ENCODE measurements at regions not wholly inside any gene's neighbourhood (a gene's known extent, or its start where the extent isn't known, plus 50 kb on each side); places are given as distances from the start of the nearest gene placed in this dataset.
"Not testable (repeated sequence)": the region's sequence is repeated elsewhere in the genome, so short reads cannot be mapped to it uniquely, and the experiment has no call there.

DNA sequence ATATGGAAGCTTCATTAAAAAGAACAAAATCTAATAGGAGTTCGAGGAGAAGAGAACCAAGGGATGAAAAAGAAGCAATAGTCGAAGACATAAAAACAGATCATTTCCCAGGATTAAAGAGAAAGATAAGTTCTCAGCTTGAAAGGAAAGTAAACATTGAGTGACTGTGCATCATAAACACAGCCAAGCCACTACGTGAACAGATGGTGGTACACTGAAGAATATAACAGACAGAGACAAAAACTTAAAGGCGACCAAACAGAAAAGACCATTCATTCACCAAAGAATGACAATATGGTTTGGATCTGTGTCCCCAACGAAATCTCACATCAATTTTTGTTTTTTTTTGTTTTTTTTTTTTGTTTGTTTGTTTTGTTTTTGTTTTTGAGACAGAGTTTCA, 210.8 kb upstream of the LINGO1 start:
- intact Hi-C loops (cut with micrococcal nuclease), result no loop called here

DNA sequence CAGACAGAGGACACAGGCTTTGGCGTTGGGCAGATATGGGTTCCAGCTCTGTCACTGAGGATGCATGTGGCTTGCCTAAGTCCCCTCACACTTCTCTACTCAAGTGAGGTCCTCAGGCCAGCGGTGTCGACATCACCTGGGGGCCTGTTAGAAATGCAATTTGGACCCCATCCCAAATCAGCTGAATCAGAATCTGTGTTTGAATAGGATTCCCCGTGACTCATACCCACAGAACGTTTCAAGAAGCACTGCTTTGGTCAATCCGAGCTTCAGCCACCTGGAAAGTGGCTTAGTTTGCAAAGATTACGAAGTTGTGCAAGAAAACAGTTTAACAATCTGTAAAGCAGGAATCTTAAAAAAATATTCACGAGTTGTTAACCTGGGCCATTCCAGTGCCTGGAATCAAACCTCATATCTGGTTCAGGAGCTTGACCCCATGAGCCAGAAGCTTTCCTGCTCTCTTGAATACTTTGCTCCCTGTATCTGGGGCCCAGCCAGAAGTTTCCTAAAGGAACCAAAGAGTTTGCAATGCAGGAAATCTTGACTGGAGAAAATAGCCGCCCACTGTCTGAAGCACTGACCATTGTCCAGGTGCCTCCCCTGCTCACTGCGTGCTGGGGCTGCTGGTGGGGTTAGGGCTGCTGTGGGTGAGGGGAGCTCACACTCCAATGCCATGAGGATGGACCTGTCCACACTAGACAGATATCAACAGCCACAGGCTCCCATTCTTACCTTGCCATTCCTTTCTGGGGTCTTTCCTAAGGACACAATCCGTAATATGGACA, 208.5 kb upstream of the LINGO1 start:
- intact Hi-C loops (cut with micrococcal nuclease), result no loop called here

DNA sequence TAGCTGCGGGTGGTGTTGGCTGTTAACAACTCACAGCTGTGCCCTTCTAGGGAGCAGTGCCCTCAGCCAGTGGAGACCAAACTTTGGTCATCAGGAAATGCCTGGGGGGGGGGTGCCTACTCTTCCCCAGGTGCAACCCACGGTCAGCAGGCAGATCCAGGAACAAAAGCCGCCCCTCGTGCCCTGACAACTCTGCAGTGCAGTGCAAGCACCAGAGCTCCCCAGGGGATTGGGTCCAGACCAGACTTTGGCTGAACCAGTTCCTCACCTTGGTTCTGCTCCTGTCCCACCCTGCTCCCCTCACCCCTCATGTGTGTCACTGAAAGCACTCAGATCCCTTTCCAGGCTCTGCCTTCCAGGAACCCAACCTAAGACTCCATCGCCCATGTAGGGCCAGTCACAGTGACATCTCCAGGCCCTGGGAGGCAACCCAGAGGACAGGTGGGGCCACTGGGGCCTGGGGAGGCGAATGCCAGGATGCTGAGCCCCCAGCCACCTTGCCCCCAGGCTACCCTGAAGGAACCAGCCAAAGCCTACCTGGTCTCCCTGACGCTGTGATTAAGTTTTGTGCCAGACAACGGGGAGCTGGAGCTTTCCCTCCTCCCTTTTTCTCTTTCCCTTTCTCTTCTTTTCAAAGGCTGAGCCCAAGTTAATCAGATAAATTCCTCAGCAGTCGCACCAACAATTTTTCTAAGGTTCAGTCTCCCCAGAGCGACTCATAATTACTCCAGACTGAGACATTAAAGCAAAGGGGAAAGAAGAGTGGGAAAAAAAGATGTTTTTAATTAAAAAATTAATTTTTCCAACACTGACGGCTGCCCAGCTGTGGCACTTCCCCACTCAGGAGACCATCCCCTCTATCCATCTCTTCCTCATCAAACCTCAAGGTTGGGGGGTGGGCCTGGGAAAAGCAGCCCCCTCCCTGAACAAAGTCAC, 207.5 kb upstream of the LINGO1 start:
- intact Hi-C loops (cut with micrococcal nuclease), result no loop called here

DNA sequence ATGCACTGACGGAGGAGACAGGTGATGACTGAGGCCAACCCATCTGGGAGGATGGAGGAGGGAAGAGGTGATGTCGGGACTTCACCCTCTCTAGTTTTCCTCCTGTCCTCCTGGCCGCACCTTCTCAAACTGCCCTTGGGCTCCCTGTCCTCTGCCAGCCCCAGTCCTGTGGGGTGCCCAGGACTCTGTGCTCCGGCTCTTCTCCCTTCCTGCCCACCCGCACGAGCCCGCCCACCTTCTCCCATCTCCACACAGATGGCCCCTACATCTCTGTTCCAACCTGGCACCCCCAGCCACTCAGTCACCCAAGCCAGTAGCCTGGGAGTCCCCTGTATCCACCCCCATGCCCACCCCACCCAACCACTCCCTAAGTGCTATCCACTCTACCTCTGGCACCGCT, 206.7 kb upstream of the LINGO1 start:
- intact Hi-C loops (cut with micrococcal nuclease), result no loop called here

DNA sequence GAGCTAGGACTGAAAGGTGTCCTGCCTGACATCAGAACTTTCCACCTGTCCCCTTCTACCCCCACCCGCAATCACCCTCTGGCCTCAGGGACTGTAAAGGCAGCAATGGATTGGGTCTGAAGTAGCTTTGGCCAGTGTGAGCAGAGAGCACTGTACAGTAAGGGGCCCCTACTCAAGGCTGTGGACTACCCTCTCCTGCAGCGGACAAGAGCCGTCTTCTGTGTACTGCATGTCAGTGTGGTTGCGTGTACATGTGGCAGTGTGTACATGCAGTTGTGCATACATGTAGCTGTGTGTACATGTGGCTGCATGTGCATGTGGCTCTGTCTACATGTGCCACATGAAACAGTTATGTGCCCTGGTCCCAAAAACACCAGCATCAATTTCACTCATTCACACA, 205.9 kb upstream of the LINGO1 start:
- intact Hi-C loops (cut with micrococcal nuclease), result no loop called here

DNA sequence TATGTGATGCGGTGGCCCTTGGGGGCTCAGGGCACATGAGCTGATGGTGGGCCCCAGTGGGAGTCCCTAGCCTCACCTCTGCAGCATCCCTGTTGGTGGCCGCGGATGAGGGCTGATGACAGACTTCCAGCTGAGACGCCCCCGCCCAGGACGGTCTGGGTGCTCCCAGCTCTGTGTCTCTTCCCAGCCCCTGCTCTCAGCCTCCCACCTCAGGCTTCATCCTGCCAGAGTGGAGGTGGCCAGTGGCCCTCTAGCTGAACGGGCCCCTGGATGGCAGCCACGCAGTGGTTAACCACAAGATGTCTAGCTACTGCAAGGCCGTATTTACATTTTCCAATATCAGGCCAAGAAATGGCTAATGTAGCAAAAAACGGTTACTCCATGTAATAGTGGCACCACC, 205.3 kb upstream of the LINGO1 start:
- intact Hi-C loops (cut with micrococcal nuclease), result no loop called here

DNA sequence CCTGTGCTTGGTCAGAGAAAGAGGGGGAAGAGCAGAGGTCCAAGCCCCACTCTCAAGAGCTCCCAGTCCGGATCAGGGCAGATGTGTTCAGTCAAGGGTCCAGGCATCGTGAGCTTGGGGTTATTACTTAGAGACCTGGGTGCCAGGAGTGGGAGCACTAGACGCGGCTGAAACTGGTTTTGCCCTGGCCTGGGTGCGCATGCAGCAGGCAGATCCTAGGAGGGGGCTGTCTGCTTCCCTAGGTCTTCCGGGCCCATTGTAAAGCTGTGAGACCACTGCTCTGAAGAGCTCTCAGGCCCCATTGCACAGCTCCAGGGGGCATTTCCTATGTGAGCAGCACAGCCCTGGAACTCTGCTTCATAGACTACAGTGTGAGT, 204.9 kb upstream of the LINGO1 start:
- intact Hi-C loops (cut with micrococcal nuclease), result no loop called here

DNA sequence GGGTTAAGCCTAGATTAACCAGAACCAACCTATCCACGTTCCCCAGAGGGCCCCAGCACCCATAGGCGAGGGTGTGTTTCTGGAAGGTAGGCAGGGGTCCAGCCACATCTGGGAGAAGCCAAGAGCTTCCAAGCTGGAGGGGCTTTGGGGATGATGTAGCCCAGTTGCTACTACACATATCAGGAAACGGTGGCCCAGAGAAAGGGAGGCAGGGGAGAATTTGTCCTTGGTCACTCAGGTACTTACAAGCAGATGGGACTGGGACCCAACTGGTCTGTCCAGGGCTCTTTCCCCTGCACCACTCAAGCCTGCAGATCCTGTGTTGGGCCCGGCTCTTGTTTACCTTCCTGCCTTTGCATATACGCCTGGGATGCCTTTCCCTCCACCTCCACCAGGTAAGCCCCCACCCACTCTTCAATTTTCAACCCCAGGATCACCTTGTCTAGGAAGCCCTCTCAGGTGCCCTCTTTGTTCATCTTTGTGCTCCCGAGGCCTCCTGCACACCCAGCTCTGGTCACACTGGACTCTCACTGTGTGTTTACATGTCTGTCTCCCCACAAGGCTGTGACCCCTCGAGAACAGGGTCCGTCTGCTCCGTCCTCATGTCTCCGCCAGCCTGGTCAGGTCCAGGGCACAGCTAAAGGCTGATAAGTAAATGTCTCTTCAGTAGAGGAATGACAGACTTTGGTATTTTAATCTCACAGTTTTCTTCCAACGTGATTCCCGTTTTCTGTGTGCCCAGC, 204.4 kb upstream of the LINGO1 start:
- intact Hi-C loops (cut with micrococcal nuclease), result no loop called here

DNA sequence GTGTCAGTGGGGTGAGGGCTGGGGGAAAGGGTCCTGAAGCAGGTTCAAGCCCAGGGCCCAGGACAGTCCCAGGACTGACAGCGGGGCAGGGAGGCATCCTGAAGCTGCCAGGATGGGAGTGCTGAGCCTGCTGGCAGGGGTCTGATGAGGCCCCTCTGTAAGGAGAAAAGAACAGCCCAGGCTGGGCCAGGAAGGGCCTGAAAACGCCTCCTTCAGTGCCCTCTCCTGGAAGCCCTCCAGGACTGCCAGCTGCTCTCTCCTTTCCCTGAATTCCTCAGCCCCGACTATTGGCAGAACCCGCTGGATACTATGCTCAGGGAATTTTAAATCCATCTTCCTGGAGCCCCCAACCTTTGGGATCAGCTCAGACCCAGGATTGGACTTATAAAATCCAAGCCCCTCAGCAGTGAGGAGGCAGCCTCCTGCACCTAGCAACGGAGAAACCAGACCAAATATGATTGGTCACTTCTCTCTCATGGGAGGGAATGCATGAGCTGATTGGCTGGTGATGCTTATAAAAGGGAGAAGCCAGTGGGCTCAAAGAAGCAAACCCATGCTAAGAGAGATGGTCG, 203.5 kb upstream of the LINGO1 start:
- intact Hi-C loops (cut with micrococcal nuclease), result no loop called here

DNA sequence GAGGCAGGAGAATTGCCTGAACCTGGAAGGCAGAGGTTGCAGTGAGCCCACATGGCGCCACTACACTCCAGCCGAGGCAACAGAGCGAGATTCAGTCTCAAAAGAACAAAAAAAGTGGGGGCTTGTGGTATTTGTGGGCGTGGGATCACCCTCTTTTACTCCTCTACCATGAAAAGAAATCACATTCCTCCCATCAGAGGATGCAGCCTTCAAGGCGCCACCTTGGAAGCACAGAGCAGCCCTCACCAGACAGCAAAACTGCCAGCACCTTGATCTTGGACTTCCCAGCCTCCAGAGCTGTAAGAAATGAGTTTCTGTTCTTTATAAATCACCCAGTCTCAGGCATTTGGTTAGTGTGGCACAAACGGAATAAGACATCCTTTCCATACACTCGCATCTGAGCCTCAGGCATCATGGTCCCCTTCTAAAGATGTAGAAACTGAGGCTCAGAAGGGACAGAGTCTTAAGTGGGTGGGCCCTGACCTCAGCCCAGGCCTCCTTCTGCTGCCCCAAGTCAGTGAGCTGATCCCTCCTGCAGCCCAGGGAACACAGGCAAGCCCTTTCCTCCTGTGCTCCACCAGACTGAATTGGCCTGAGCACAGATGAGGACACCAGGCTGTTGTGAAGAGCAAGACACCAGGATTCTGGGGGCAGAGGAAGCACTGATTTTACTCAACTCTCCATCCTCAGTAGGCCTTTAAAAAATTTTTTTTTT, 201.7 kb upstream of the LINGO1 start:
- intact Hi-C loops (cut with micrococcal nuclease), result no loop called here

DNA sequence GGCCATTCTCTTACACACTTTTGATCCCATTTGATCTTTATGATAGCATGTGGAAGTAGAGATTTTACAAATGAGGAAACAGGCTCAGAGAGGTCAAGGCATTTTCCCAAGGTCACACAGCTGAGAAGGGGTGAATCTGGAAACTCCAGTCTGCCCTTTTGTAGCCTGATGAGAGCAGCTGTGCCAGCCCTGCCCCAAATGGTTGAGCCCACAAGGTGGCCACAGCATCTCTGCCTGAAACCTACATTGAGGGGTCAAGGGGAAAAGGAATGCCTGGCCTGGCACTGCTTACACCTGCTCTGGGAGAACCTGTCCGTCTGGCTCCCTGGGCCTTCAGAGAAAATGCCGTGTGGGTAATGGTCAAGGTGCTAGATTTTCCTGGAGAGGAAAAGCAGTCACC, 200.2 kb upstream of the LINGO1 start:
- intact Hi-C loops (cut with micrococcal nuclease), result no loop called here

DNA sequence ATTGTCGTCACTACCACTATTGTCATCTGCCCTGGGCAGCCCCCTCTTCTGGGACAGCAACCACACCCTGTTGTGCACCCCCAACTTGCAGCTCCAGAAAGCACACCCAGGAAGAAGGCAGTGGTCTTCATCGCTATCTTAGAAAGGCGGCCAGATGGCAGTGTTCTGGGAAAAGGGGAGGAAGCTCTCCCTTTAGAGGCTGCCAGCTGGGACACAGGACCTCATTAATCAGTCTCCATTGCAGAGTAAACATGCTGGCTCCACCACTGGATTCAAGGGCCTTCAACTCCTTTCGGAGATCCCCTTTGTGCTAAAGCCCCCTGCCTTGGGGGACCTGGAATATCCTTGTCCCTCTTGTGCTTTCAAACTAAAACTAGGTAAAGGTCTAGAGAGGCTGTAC, 199.3 kb upstream of the LINGO1 start:
- intact Hi-C loops (cut with micrococcal nuclease), result no loop called here

DNA sequence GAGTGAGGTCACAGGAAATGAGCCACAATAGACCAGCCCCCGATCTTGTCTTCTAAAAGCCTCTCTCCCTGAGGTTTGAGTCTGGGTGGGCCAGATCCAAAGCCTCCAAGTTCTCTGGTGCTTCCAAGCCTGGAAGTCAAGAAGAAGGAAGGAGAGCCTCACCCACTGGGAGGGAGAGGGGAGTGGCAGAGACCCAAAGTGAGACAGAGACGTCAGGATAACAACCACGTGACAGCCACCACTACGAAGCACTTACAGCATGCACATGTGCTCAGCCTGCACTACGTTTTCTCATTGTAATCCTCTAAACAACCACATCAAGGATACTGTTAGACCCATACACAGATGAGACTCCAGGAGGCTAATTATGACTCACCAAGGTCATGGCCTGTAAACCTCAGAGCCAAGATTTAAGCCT, 197.3 kb upstream of the LINGO1 start:
- intact Hi-C loops (cut with micrococcal nuclease), result no loop called here

DNA sequence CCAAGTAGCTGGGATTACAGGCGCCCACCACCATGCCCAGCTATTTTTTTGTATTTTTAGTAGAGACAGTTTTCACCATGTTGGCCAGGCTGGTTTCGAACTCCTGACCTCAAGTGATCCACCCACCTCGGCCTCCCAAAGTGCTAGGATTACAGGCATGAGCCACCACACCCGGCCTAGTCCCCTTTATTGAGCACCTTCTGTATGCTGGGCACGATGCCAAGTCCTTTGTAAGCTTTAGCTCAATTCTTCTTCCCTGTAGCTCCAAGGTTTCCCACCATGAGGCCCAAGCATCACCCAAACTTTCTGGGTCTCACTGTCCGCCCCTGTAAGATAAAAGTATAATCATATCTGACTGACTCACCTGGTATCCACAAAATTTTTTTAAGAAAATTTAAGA, 196.6 kb upstream of the LINGO1 start:
- intact Hi-C loops (cut with micrococcal nuclease), result not testable (repeated sequence)

DNA sequence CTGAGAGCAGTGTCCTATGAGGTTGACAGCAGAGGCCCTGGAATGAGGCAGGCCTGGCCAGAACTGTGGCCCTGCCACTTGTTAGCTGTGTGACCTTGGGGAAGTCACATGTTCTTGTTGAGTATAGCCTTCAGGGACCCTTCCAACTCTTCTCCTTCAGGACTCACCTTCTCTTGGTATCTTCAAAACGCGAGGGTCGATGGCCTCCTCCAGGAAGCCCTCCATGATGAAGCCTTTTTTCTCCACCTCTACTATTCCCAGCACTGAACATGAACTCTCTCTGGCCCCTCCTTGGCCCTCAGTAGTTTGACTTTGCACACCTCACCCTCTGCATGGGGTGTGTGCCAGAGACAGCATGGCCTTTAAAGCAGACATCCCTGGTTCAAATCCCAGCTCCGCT, 195.1 kb upstream of the LINGO1 start:
- intact Hi-C loops (cut with micrococcal nuclease), result no loop called here

DNA sequence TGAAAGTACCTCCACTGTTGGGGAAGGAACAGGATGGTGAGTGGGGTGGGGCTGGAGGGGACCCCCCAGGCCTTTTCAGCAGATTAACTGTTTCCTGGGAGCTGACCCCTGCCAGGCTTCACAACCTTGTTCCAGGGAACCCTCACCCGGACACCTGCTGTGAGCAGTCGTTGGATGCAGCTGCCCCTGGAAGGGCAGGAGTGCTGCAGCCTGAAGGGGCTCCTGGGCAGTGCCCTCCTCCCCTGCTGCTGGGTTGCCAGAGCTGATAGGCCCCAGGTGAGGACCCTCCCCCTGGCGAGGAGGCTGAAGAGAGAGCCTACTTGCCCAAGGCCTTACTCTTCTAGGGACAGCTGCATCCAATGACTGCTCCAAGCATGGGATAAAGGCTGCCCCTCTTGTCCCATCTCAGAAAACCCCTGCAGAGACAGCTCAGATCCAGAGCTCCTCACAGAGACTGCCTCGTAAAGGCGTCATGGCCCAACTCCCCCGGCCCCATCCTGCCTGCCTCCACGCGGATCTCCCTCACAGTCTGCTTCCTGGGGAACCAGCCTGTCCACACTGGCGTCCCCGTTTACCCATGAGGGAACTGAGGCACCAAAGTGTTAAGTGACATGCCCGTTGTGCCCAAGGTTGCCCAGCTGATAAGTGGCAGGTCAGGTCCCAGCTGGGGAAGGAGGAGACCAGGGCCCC, 193.4 kb upstream of the LINGO1 start:
- intact Hi-C loops (cut with micrococcal nuclease), result no loop called here

DNA sequence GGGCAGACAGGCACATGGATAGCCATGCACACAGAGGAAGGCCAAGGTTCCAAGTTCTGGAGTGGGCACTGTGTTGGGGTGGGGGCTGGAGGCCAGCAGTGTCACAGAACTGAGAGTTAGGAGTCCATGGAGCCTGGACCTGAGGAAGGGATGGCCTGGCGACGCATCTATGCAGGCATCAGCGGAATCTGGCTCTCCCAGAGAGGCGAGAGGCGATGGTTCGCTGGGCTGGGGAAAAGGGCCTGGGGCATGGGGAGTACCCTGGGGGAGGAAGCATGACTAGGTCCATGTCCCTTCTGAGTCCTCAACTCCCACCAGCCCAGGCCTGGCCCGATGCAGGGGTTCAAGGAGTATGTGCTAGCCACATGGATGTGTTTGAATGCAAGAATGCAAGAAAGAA, 192.8 kb upstream of the LINGO1 start:
- intact Hi-C loops (cut with micrococcal nuclease), result no loop called here

DNA sequence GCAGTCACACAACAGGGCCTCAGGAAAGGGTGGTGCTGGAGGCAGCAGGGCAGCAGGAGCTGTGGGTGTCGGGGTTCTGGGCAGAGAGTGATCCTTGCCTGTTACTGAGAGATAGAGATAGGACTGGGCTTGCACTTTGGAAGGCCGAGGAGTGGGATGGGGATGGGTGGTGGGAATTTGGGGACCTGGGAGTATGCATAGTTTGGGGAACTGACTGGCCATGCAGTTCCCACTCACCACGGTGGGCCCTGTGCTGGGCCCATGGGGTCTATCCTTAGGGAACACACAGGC, 192.5 kb upstream of the LINGO1 start:
- intact Hi-C loops (cut with micrococcal nuclease), result no loop called here

DNA sequence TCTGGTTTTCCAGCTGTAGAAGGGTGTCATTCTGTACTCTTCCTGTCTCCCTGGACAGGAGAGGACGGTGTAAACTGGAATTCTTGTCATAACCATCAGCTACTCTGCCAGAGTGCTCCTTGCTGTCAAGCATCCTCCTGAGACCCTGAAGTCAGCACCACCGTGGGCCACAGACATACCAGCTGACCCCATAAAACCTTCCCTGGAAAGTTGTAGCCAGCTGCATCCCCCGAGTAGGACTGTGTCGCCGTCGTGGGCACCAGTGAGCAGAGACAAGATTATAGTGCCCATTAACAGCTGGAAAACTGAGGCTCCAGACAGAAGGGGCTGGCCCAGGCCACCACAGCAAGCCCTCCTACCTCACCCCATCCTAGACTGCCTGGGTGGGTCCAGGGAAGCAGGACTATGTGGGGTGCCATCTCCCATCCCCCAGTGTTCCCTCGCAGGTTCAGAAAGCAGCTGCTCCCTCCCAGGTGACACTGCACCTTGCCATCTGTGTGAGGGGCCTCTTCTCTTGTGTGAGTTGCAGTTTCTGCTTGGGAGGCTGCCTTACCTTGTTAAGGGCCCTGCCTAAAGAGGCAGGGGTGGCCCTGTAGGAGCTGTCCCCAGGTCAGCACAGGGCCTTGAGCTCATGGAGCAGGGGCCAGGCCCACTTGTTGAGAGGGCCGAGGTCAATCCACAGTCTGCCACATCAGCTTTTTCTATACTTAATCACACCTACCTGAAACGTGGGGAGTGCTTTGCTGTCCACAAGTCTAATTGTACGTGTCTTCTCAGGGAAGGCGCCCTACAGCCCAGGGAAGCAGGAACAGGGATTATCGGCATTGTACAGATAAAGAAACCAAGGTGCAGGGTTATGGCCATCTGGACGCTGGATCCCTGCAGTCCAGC, 191.9 kb upstream of the LINGO1 start:
- intact Hi-C loops (cut with micrococcal nuclease), result no loop called here

DNA sequence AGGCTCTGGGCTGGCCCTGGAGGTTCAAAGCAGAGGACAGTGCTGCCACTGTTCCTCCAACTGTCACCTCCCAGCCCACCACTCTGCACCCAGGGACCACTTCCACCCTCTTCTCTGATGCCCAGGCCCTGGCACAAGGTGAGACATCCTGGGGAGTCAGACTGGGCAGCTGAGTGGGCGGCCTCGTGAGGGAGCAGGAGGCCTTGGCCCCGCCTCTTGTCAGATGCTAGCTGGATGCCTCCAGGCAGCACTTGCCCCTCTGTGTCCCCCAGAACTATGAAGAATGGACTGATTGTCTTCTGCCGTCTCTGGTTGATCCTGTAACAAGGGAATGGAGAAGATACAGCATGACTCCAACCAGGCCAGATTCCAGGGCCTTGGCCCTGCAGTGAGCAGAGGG, 191.0 kb upstream of the LINGO1 start:
- intact Hi-C loops (cut with micrococcal nuclease), result no loop called here
